GM21786 (cell line): ENCODE measurements at regions not wholly inside any gene's neighbourhood (a gene's known extent, or its start where the extent isn't known, plus 50 kb on each side); places are given as distances from the start of the nearest gene placed in this dataset.
A peak's percentile ranks its signal among the peaks of the same experiment; 100 is the strongest.

ENCODE experiments used
- ATAC-seq: cut with Tn5 transposase; IDR thresholded peaks from one replicate; pipeline ENCODE4 v1.9.1; 2021; ENCODE audit not compliant: unreplicated experiment

- ATAC-seq: peak; percentile 93
Measured at GRCh38 chr13:105139380-105140285, 1395.8 kb downstream of the EFNB2 start.

- peak; percentile 6 for ATAC-seq
Measured at GRCh38 chr13:105139048-105139379, 1396.4 kb downstream of the EFNB2 start.

DNA sequence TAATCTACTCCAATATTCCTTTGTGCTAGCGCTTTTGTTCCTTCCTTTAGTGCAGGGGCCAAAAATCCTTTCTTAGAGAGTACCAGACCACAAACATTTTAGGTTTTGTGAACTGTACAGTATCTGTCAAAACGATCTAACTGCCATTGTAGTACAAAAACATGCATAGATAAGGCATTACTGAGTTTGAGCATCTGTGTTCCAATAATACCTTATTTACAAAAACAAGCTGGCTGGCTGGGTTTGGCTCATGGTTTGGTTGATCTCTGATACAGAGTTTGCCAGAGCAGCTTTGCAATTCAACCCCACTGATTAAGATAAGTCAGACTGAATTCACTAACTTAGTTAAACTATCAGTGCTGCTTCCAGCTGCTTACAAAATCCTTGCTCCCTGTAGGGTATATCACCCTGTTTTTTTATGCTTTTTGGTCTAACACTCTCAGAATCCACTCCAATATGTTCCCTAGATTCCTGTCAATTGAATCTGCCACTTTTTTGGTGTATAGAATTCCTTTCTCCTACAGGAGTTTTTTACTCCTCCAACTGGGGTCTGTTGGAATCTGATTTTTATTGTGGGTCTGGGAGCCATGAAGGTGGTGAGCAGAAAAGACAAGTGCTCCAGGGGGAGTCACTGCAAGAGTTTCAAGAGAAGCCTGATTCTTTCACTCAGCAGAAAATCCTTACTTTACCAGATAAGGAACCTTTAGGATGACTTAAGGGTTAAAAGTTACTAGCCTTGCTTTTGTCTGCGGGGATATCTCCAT lies 1399.4 kb downstream of the EFNB2 start:
- no peak for ATAC-seq

GRCh38 chr13:105127732-105128131 lies 1407.7 kb downstream of the EFNB2 start:
- no peak for ATAC-seq

GRCh38 chr13:105121221-105121620 lies 1414.2 kb downstream of the EFNB2 start:
- no peak for ATAC-seq

DNA sequence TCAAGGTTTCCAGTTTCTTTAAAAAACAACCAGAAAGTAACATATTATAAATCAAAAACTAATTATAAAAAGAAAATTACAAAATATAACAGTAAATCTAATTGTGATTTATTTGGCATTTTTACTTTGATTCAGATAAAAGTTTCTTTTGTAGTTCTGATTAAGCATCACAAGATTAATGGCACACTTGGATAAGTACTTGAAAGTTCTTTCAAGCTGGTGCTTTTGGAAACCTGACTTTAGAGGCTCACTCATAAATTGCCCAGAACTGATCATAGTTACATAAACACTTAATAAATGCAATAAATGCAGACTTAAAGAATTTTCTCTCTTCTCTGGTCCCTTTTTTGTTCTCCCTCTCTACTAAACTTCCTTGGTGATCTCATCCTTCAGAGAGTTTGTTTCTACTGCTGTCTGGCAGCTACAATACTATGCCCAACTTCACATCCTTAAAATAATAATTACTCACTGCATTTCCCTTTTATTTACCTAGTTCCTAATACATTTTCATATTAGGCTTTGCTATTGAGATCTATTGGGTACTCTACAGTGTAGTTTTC lies 1417.0 kb downstream of the EFNB2 start:
- no peak for ATAC-seq

DNA sequence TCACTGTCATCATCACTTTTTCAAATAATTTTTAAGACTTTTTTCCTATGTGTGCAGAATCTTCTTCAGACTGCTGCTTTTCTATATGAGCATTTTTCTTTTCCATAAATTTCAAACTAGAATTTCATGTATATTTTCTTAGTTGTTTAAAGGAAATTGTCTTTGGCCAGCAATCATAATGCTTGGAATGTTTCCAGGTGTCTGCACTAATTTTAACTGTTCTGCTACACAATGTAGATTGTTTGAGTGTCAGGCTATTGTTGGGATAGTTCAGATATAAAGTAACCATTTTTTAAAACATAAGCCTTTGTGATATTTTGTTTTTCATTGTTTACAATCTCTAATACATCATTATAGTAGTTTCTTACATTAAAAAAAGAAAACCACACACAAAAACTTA lies 1418.5 kb downstream of the EFNB2 start:
- no peak for ATAC-seq

GRCh38 chr13:105112561-105112960 lies 1422.9 kb downstream of the EFNB2 start:
- no peak for ATAC-seq

- no peak for ATAC-seq
Measured at GRCh38 chr13:105107781-105108180, 1427.7 kb downstream of the EFNB2 start.

- no peak for ATAC-seq
Measured at GRCh38 chr13:105105471-105105870, 1430.0 kb downstream of the EFNB2 start.

- ATAC-seq: no peak
Measured at GRCh38 chr13:105097521-105097920, 1437.9 kb downstream of the EFNB2 start.

- no peak for ATAC-seq
Measured at GRCh38 chr13:105089858-105090643, 1445.4 kb downstream of the EFNB2 start.

DNA sequence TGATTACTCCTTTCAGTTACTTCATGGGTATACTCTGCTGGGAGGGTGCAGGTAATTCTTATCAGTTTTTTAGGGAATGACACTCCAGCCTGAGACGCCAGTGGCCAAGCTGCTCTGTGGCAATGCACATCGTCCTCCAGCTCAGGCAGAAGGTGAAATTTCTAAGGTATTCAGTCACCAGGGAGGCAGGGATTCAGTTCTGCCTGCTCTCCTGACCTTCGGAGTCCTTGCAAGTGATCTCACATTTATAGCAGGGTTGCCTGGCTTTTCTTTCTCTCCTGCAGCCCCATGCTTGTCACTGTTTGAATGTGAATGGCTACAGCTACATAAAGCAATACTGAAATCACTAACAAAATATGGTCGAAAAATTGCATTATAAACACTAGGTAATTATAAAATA lies 1447.5 kb downstream of the EFNB2 start:
- ATAC-seq: no peak

GRCh38 chr13:105084931-105085330 lies 1450.5 kb downstream of the EFNB2 start:
- ATAC-seq: no peak

DNA sequence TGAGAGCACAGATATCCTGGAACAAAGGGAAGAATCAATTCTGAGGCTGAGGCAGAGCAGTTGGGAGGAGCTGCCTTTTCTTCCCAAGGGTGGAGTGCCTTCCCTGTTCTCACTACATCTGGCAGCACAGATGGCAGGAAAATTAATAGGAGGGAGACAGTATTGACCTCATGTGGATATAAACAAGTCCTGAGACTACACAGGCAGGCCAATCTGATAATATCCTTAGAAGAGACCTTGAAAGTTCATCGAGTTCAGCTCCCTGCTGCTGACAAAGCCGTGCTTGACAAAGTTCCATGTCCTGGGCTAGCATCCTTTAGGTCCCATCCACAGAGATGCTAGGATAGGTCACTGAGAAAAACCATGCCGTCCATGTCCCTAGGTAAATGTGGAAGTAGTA lies 1451.5 kb downstream of the EFNB2 start:
- ATAC-seq: no peak

DNA sequence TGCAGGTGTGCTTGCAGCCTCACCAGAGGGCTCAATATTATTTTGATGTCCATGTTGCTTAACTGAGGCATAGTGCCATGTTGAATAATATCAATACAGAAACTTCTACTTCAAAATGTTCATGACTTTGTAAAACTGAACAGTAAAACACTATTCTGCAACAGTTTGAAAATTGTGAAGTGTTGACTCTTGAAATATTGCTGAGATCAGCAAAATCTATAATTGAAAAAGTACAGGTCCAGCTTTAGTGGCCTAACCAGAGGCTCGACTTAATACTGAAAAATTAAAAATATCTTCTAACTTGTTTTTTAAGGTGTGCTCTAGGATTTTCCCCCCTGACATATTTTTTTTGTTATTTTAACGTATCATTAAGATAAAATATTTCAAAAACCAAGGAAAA lies 1460.7 kb downstream of the EFNB2 start:
- ATAC-seq: no peak

DNA sequence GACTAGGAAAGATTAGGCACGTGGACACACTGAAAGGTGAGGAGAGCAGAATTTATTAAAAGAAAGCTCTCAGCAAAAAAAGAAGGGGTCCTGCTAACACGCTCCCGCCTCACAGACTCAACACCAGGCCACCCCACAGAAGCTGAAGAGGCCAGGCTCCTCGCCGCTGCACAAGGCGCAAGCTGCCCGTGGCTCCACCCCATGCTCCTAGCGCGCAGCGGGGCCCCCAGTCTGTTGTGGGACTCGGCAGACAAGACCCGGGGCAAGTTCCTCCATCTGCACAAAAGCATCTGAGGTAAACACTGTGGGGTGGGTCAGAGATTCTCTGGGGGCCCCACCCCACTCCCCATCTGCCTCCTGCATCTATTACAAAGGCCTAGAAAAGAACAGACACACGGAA lies 1462.4 kb downstream of the EFNB2 start:
- ATAC-seq: no peak

DNA sequence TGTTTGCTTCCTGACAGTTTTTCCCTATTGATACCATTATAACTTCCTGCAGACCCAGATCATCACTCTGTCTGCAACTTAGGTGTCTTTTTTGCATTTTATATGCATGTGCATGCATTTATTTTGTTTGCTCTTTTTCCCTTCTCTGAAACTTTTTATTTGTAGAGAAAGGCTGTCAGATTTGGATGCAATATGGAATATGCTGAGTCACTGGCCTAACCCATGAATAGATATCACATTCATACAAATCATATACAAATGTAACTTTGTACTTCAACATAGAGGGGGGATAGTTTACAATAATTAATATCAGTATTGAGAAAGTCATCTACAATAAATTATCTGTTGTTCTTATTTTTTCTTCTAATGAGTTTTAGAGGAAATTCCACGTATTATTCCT lies 1465.0 kb downstream of the EFNB2 start:
- ATAC-seq: no peak

- no peak for ATAC-seq
Measured at GRCh38 chr13:105069106-105069505, 1466.4 kb downstream of the EFNB2 start.

- ATAC-seq: no peak
Measured at GRCh38 chr13:105063676-105064075, 1471.8 kb downstream of the EFNB2 start.

GRCh38 chr13:105059786-105060185 lies 1475.7 kb downstream of the EFNB2 start:
- no peak for ATAC-seq
